ENCODE measurements at regions not wholly inside any gene's neighbourhood (a gene's known extent, or its start where the extent isn't known, plus 50 kb on each side); places are given as distances from the start of the nearest gene placed in this dataset.
"Not testable (repeated sequence)": the region's sequence is repeated elsewhere in the genome, so short reads cannot be mapped to it uniquely, and the experiment has no call there.

DNA sequence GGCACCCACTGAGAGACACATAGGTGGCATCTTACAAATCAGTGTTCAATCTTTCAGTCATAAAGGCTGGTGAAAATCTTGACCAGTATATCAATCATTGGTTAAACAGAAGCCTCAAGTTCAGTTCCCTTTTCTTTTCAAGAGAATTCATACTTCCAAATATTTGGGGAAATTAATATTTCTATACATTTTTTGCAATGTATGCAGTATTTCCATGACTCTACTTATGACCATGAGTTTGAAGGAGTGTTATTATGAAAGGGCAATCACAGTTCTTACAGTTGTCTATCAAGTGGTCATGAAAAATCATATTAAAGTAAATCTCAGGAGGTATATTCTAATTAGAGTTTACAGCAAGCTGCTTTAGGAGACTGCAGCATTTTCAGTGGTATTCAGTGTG, 724.0 kb downstream of the ANKRD7 start:
- Histone ChIP-seq H3K9me3 (ENCODE audit: insufficient read depth, low read length) (no peaks in the 10 kb centered on the region), H3K27me3 (ENCODE audit: low read depth, low read length) (no peaks in the 10 kb centered on the region), H2AFZ (ENCODE audit: low read depth, low read length) (no peak overlapping the region), H3K9ac (ENCODE audit: low read length) (no peak overlapping the region), H3K4me2 (ENCODE audit: low read length) (no peak overlapping the region), H3K4me1 (ENCODE audit: low read length) (no peaks in the 10 kb centered on the region), H3K79me2 (ENCODE audit: low read length) (no peaks in the 10 kb centered on the region), H3K4me3 (ENCODE audit: low read length) (no peak overlapping the region), H3K27ac (ENCODE audit: low read length) (no peak overlapping the region), H3K36me3 (replicated peaks; ENCODE audit: low read depth, low read length) (no peaks in the 10 kb centered on the region), H4K20me1 (ENCODE audit: insufficient read depth, low read length) (no peaks in the 10 kb centered on the region)
- TF ChIP-seq CTCF (IDR thresholded peaks at IDR 0.05; ENCODE audit: low read depth, low read length) = no peak
- no peak for TF ChIP-seq EZH2phosphoT487 (IDR thresholded peaks at IDR 0.05; ENCODE audit: low read depth)

- TF ChIP-seq EZH2phosphoT487 (IDR thresholded peaks at IDR 0.05; ENCODE audit: low read depth) (no peak), CTCF (IDR thresholded peaks at IDR 0.05; ENCODE audit: low read depth, low read length) (no peak)
- Histone ChIP-seq H3K27ac (ENCODE audit: low read length) (no peak overlapping the region), H3K9ac (ENCODE audit: low read length) (no peak overlapping the region), H3K4me1 (ENCODE audit: low read length) (no peaks in the 10 kb centered on the region), H4K20me1 (ENCODE audit: insufficient read depth, low read length) (no peaks in the 10 kb centered on the region), H3K36me3 (replicated peaks; ENCODE audit: low read depth, low read length) (no peaks in the 10 kb centered on the region), H3K27me3 (ENCODE audit: low read depth, low read length) (no peaks in the 10 kb centered on the region), H3K4me3 (ENCODE audit: low read length) (no peak overlapping the region), H3K9me3 (ENCODE audit: insufficient read depth, low read length) (no peaks in the 10 kb centered on the region), H3K4me2 (ENCODE audit: low read length) (no peak overlapping the region), H3K79me2 (ENCODE audit: low read length) (no peaks in the 10 kb centered on the region), H2AFZ (ENCODE audit: low read depth, low read length) (no peak overlapping the region)
These were observed 724.5 kb downstream of the ANKRD7 start for GRCh38 chr7:118949031-118949430.

DNA sequence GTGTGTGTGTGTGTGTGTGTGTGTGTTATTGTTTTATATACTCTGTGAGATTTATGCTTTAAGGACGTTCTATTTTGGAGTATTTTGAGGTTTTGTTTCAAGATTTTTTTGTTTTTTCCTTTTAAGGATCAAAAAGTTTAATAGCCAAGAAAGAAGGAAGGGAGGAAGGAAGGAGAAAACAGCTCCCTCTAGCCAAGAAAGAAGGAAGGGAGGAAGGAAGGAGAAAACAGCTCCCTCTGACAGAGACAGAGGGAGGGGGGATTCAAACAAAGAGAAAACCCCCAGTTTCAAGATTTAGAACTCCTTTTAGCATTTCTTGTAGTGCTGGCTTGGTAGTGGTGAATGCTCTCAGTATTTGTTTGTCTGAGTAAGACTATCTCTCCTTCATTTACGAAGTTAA, 731.8 kb downstream of the ANKRD7 start:
- not testable (repeated sequence) for H2AFZ ChIP-seq (ENCODE audit: low read depth, low read length); H3K4me1 ChIP-seq (ENCODE audit: low read length); H3K4me3 ChIP-seq (ENCODE audit: low read length); H3K9me3 ChIP-seq (ENCODE audit: insufficient read depth, low read length); H3K36me3 ChIP-seq (replicated peaks; ENCODE audit: low read depth, low read length); H3K79me2 ChIP-seq (ENCODE audit: low read length); H3K27me3 ChIP-seq (ENCODE audit: low read depth, low read length); H4K20me1 ChIP-seq (ENCODE audit: insufficient read depth, low read length); H3K9ac ChIP-seq (ENCODE audit: low read length); H3K4me2 ChIP-seq (ENCODE audit: low read length); H3K27ac ChIP-seq (ENCODE audit: low read length)

GRCh38 chr7:118969370-118969769, 744.9 kb downstream of the ANKRD7 start:
- Histone ChIP-seq H3K36me3 (replicated peaks; ENCODE audit: low read depth, low read length) (no peaks in the 10 kb centered on the region), H3K27me3 (ENCODE audit: low read depth, low read length) (no peaks in the 10 kb centered on the region)
- no peak for TF ChIP-seq EZH2phosphoT487 (IDR thresholded peaks at IDR 0.05; ENCODE audit: low read depth)
- TF ChIP-seq CTCF (IDR thresholded peaks at IDR 0.05; ENCODE audit: low read depth, low read length) = no peak

DNA sequence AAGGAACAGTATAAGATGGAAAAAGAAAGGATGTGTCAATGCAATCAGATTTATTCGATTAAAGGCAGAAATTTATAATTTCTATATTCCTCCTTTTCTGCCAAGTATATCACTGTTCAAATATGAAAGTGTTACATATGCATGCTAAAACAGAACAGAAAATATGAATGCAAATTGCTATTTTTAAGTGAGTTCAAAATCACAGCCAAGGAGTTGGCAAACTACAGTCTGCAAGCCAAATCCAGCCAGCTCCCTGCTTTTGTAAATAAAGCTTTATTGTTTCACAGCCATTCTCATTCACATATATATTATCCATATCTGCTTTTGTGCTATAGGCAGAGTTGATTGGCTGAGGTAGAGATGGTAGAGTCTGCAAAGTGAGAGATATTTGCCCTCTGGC, 747.2 kb downstream of the ANKRD7 start:
- Histone ChIP-seq H4K20me1 (ENCODE audit: insufficient read depth, low read length) (no peaks in the 10 kb centered on the region), H3K27me3 (ENCODE audit: low read depth, low read length) (no peaks in the 10 kb centered on the region), H3K4me3 (ENCODE audit: low read length) (no peak overlapping the region), H3K27ac (ENCODE audit: low read length) (no peak overlapping the region), H3K4me1 (ENCODE audit: low read length) (no peaks in the 10 kb centered on the region), H3K36me3 (replicated peaks; ENCODE audit: low read depth, low read length) (no peaks in the 10 kb centered on the region), H3K9ac (ENCODE audit: low read length) (no peak overlapping the region), H3K9me3 (ENCODE audit: insufficient read depth, low read length) (no peaks in the 10 kb centered on the region), H3K4me2 (ENCODE audit: low read length) (no peak overlapping the region), H2AFZ (ENCODE audit: low read depth, low read length) (no peak overlapping the region), H3K79me2 (ENCODE audit: low read length) (no peaks in the 10 kb centered on the region)
- no peak for TF ChIP-seq EZH2phosphoT487 (IDR thresholded peaks at IDR 0.05; ENCODE audit: low read depth)
- no peak for TF ChIP-seq CTCF (IDR thresholded peaks at IDR 0.05; ENCODE audit: low read depth, low read length)

More at GRCh38 chr7:118969370-118969769, 744.9 kb downstream of the ANKRD7 start:
- Histone ChIP-seq H3K4me3 (ENCODE audit: low read length) (no peak overlapping the region), H3K4me1 (ENCODE audit: low read length) (no peaks in the 10 kb centered on the region), H3K27ac (ENCODE audit: low read length) (no peak overlapping the region), H3K9me3 (ENCODE audit: insufficient read depth, low read length) (no peaks in the 10 kb centered on the region), H3K9ac (ENCODE audit: low read length) (no peak overlapping the region), H2AFZ (ENCODE audit: low read depth, low read length) (no peak overlapping the region), H3K79me2 (ENCODE audit: low read length) (no peaks in the 10 kb centered on the region), H3K4me2 (ENCODE audit: low read length) (no peak overlapping the region), H4K20me1 (ENCODE audit: insufficient read depth, low read length) (no peaks in the 10 kb centered on the region)

Data from OCI-LY3 (cell line).